ENCODE measurements at regions not wholly inside any gene's neighbourhood (a gene's known extent, or its start where the extent isn't known, plus 50 kb on each side); places are given as distances from the start of the nearest gene placed in this dataset.

DNA sequence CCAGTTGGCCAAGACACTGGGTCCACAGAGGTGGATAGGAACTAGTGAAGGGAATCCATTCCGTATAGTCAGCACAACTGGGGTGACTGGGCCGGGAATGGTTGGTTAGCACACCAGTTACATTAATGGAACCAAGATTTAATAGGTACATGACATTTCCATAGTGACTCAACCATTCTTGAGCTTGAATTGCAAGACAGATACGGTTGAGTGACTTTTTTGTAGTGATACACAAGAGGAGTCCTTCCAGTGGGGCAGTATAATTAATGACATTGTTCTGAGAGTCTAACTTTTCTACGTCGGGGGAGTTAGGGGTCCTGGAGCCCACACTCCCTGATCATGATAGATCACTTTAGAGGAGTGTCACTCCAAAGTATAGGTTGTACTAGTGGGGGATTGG is 211.6 kb upstream of the CXCL13 start:
- no peak overlapping the region for H3K4me3 ChIP-seq (ENCODE audit: low read length in 2 of 2)
- ATAC-seq (ENCODE audit: low FRiP score) (no peak), DNase-seq (no peak)
- H3K9me3 ChIP-seq (ENCODE audit: control insufficient read depth, low read length): no peaks in the 10 kb centered on the region
- no peaks in the 10 kb centered on the region for H3K4me1 ChIP-seq (ENCODE audit: control insufficient read depth in 1 of 2, insufficient read depth in 2 of 2, low read length in 2 of 2)
- intact Hi-C loops (cut with DNase I): no loop called here
- H3K27me3 ChIP-seq (ENCODE audit: control insufficient read depth in 1 of 2, insufficient read depth in 2 of 2, low read length in 1 of 2): no peaks in the 10 kb centered on the region
- WGBS, 2 donors: 75 to 83% methylated on average over 5 of the region's 5 CpGs
- H3K27ac ChIP-seq (ENCODE audit: low read depth in 1 of 2, low read length in 2 of 2): no peak overlapping the region
- H3K36me3 ChIP-seq (ENCODE audit: control insufficient read depth in 1 of 2, insufficient read depth in 2 of 2, low read length in 1 of 2): no peaks in the 10 kb centered on the region

DNA sequence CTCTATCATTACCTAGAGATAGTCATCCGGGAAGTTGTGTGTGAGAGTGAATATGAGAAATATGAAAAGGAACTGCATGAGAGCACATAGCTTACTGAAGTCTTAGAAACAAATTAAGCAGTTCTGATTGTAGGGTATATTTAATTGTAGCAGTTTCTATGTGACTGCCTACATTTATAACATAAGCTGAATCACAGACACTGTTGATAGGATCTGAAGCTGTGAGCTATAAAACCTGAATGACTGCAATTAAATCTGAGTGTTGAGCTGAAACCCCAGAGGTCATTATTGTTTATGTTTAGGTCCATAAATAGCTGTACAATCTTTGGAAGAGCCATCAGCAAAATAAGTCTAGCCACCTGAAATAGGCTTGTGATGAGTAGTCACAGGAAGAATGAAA is 210.1 kb upstream of the CXCL13 start:
- H3K27ac ChIP-seq (ENCODE audit: low read depth in 1 of 2, low read length in 2 of 2): no peak overlapping the region
- H3K36me3 ChIP-seq (ENCODE audit: control insufficient read depth in 1 of 2, insufficient read depth in 2 of 2, low read length in 1 of 2): no peaks in the 10 kb centered on the region
- H3K27me3 ChIP-seq (ENCODE audit: control insufficient read depth in 1 of 2, insufficient read depth in 2 of 2, low read length in 1 of 2): no peaks in the 10 kb centered on the region
- H3K4me1 ChIP-seq (ENCODE audit: control insufficient read depth in 1 of 2, insufficient read depth in 2 of 2, low read length in 2 of 2): no peaks in the 10 kb centered on the region
- no peak overlapping the region for H3K4me3 ChIP-seq (ENCODE audit: low read length in 2 of 2)
- ATAC-seq (ENCODE audit: low FRiP score) (no peak), DNase-seq (no peak)
- H3K9me3 ChIP-seq (ENCODE audit: control insufficient read depth, low read length): peaks cover 5% of the 10 kb centered on the region
- intact Hi-C loops (cut with DNase I): no loop called here
- 46 to 56% methylated on average over 1 of the region's 1 CpG for WGBS, 2 donors

DNA sequence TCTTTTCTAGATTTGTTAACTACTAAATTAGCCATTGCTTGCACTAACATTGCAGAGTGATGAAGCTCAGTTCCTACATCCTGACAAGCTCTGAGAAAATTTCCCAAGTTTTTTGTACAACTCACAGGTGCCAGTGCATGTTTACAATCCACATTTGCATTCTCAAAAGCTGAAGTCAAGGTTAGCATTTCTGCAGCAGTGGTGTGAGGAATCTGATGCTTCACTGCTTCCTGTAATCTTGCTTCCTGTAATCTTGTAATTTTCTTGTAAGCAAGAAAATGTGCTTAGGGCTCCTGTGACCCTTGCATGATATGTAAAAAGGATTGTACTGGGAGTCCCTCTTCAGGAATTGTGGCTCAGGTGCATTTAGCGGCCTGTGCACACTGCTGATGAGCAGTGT is 207.4 kb upstream of the CXCL13 start:
- Histone ChIP-seq H3K27ac (ENCODE audit: low read depth in 1 of 2, low read length in 2 of 2) (no peak overlapping the region), H3K9me3 (ENCODE audit: control insufficient read depth, low read length) (peaks cover 5% of the 10 kb centered on the region), H3K27me3 (ENCODE audit: control insufficient read depth in 1 of 2, insufficient read depth in 2 of 2, low read length in 1 of 2) (no peaks in the 10 kb centered on the region), H3K36me3 (ENCODE audit: control insufficient read depth in 1 of 2, insufficient read depth in 2 of 2, low read length in 1 of 2) (no peaks in the 10 kb centered on the region), H3K4me3 (ENCODE audit: low read length in 2 of 2) (no peak overlapping the region), H3K4me1 (ENCODE audit: control insufficient read depth in 1 of 2, insufficient read depth in 2 of 2, low read length in 2 of 2) (no peaks in the 10 kb centered on the region)
- ATAC-seq (ENCODE audit: low FRiP score) (no peak), DNase-seq (no peak)
- intact Hi-C loops (cut with DNase I): no loop called here
- 96 to 100% methylated on average over 1 of the region's 1 CpG for WGBS, 2 donors

DNA sequence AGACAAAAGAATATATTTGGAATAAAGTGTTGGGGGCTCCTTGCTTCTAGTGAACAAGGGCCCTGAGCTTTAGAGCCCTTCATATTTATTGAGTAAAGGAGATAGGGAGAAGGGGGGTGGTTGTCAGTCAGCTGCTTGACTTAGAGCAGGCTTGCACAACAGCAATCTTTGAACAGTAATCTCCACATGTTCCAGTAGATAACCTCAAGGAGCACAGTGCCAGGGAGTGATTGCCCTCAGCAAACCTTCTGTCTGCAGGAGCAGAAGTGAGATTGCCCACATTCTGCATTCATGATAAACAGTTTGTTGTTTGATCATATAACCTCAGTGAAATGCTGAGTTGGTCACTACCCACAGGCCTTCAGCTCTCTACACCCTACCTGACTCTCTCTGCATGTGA is 205.8 kb upstream of the CXCL13 start:
- no peak overlapping the region for H3K4me3 ChIP-seq (ENCODE audit: low read length in 2 of 2)
- DNase-seq (no peak), ATAC-seq (ENCODE audit: low FRiP score) (no peak)
- H3K4me1 ChIP-seq (ENCODE audit: control insufficient read depth in 1 of 2, insufficient read depth in 2 of 2, low read length in 2 of 2): no peaks in the 10 kb centered on the region
- no peak overlapping the region for H3K27ac ChIP-seq (ENCODE audit: low read depth in 1 of 2, low read length in 2 of 2)
- no peaks in the 10 kb centered on the region for H3K36me3 ChIP-seq (ENCODE audit: control insufficient read depth in 1 of 2, insufficient read depth in 2 of 2, low read length in 1 of 2)
- H3K27me3 ChIP-seq (ENCODE audit: control insufficient read depth in 1 of 2, insufficient read depth in 2 of 2, low read length in 1 of 2): no peaks in the 10 kb centered on the region
- intact Hi-C loops (cut with DNase I): no loop called here
- peaks cover 5% of the 10 kb centered on the region for H3K9me3 ChIP-seq (ENCODE audit: control insufficient read depth, low read length)

DNA sequence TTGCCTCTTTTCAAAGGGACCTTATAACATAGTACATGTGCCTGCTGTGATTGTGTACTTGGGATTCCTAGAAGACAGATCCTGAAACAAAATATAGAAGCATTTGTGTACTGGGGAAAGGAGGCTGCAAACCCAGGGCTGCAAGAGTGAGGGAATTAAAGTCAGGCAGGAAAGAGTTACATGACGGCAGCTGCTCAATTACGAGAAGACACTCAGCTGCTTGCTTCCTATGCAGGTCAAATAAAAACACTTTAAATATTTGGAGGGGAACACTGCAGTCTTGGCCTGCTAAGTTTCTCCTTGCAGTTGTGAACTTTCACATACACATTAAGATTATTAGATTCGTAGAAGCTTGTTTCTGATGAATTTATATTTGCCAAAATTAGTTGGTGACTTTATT is 191.9 kb upstream of the CXCL13 start:
- WGBS, 2 donors: 37 to 40% methylated on average over 3 of the region's 3 CpGs
- intact Hi-C loops (cut with DNase I): no loop called here
- no peaks in the 10 kb centered on the region for H3K36me3 ChIP-seq (ENCODE audit: control insufficient read depth in 1 of 2, insufficient read depth in 2 of 2, low read length in 1 of 2)
- H3K4me3 ChIP-seq (ENCODE audit: low read length in 2 of 2): no peak overlapping the region
- no peak overlapping the region for H3K27ac ChIP-seq (ENCODE audit: low read depth in 1 of 2, low read length in 2 of 2)
- H3K27me3 ChIP-seq (ENCODE audit: control insufficient read depth in 1 of 2, insufficient read depth in 2 of 2, low read length in 1 of 2): no peaks in the 10 kb centered on the region
- no peak for ATAC-seq (ENCODE audit: low FRiP score)
- no peaks in the 10 kb centered on the region for H3K9me3 ChIP-seq (ENCODE audit: control insufficient read depth, low read length)
- no peaks in the 10 kb centered on the region for H3K4me1 ChIP-seq (ENCODE audit: control insufficient read depth in 1 of 2, insufficient read depth in 2 of 2, low read length in 2 of 2)
- DNase-seq: no peak

DNA sequence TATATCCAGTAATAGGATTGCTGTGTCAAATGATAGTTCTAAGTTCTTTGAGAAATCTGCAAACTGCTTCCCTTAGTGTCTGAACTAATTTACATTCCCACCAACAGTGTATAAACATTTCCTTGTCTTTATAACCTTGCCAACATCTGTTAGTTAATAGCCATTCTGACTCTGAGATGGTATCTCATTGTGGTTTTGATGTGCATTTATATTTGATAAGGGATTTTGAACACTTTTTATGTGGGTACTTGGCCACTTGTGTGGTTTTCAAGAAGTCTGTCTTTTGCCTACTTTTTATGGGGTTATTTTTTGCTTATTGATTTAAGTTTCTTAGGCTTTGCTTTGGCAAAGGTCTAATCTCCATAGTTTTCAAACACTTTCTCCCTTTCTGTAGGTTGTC is 189.9 kb upstream of the CXCL13 start:
- Histone ChIP-seq H3K4me3 (ENCODE audit: low read length in 2 of 2) (no peak overlapping the region), H3K36me3 (ENCODE audit: control insufficient read depth in 1 of 2, insufficient read depth in 2 of 2, low read length in 1 of 2) (no peaks in the 10 kb centered on the region), H3K4me1 (ENCODE audit: control insufficient read depth in 1 of 2, insufficient read depth in 2 of 2, low read length in 2 of 2) (peaks cover 0 to 1% of the 10 kb centered on the region in 2 donors), H3K27me3 (ENCODE audit: control insufficient read depth in 1 of 2, insufficient read depth in 2 of 2, low read length in 1 of 2) (no peaks in the 10 kb centered on the region), H3K27ac (ENCODE audit: low read depth in 1 of 2, low read length in 2 of 2) (no peak overlapping the region), H3K9me3 (ENCODE audit: control insufficient read depth, low read length) (no peaks in the 10 kb centered on the region)
- ATAC-seq (ENCODE audit: low FRiP score): no peak
- intact Hi-C loops (cut with DNase I): no loop called here
- DNase-seq: no peak

DNA sequence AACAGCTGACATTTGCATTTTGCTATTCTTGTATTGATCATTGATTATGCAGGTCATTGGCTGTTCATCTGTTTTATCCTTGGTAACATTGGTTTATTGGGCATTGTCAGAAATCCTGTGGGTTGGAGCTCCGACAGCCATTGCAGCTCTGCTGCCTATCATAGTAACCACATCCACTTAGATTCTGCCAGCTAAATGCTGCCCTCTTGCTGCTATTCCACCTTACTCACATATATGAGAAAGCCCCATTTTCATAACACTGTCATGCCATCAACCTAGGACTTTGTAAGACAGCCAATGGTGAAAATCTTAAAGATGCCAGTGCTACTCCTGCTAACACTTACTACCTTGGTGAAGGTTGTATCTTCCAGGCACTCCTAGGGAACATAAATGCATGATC is 187.3 kb upstream of the CXCL13 start:
- Histone ChIP-seq H3K4me1 (ENCODE audit: control insufficient read depth in 1 of 2, insufficient read depth in 2 of 2, low read length in 2 of 2) (peaks cover 0 to 1% of the 10 kb centered on the region in 2 donors), H3K4me3 (ENCODE audit: low read length in 2 of 2) (no peak overlapping the region), H3K9me3 (ENCODE audit: control insufficient read depth, low read length) (no peaks in the 10 kb centered on the region), H3K27ac (ENCODE audit: low read depth in 1 of 2, low read length in 2 of 2) (no peak overlapping the region), H3K27me3 (ENCODE audit: control insufficient read depth in 1 of 2, insufficient read depth in 2 of 2, low read length in 1 of 2) (no peaks in the 10 kb centered on the region), H3K36me3 (ENCODE audit: control insufficient read depth in 1 of 2, insufficient read depth in 2 of 2, low read length in 1 of 2) (no peaks in the 10 kb centered on the region)
- 33 to 38% methylated on average over 1 of the region's 1 CpG for WGBS, 2 donors
- ATAC-seq (ENCODE audit: low FRiP score): no peak
- intact Hi-C loops (cut with DNase I): no loop called here
- DNase-seq: no peak

DNA sequence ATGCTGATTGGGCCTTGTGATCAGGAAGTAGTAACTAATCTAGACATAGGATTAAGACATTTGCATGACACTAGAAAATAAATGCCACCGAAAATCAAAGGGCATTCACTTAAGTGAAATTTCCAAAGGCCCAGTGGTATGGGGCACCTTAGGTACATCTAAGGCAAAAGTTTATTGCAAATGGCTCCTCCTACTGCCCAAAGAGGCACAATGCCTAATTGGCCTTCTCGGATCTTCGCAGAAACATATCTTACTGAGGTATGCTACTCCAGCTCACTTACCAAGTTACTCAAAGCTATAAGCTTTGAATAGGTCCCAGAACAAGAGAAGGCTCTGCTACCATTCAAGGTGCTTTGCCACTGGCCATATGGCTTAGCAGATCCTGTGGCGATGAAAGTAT is 174.8 kb upstream of the CXCL13 start:
- Histone ChIP-seq H3K27ac (ENCODE audit: low read depth in 1 of 2, low read length in 2 of 2) (no peak overlapping the region), H3K4me1 (ENCODE audit: control insufficient read depth in 1 of 2, insufficient read depth in 2 of 2, low read length in 2 of 2) (peaks cover 2 to 14% of the 10 kb centered on the region in 2 donors), H3K9me3 (ENCODE audit: control insufficient read depth, low read length) (no peaks in the 10 kb centered on the region), H3K4me3 (ENCODE audit: low read length in 2 of 2) (no peak overlapping the region), H3K36me3 (ENCODE audit: control insufficient read depth in 1 of 2, insufficient read depth in 2 of 2, low read length in 1 of 2) (no peaks in the 10 kb centered on the region), H3K27me3 (ENCODE audit: control insufficient read depth in 1 of 2, insufficient read depth in 2 of 2, low read length in 1 of 2) (no peaks in the 10 kb centered on the region)
- ATAC-seq (ENCODE audit: low FRiP score) (no peak), DNase-seq (no peak)
- 92 to 94% methylated on average over 4 of the region's 4 CpGs for WGBS, 2 donors
- intact Hi-C loops (cut with DNase I): loop anchor here (5.0 kb wide), 1 partner anchor 44 kb away; no protein-coding TSS in a partner anchor

DNA sequence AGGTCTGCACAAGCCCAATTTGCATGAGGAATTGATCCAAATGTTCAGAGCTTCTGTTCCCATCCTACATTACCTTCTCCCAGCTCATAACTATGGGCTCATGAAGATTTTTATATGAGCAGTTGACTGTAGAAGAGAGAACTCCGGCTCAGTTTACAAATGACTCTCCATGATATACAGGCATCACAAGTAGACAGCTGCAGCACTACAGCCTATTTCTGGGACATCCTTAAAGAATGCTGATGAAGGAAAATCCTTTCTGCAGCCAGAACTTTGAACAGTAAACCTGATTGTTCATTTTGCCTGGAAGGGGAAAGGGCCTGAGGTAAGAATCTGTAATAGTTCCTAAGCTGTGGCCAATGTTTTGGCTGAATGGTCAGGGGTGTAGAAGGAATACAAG is 174.1 kb upstream of the CXCL13 start:
- no peak overlapping the region for H3K4me3 ChIP-seq (ENCODE audit: low read length in 2 of 2)
- H3K9me3 ChIP-seq (ENCODE audit: control insufficient read depth, low read length): no peaks in the 10 kb centered on the region
- H3K4me1 ChIP-seq (ENCODE audit: control insufficient read depth in 1 of 2, insufficient read depth in 2 of 2, low read length in 2 of 2): peaks cover 2 to 14% of the 10 kb centered on the region in 2 donors
- H3K27ac ChIP-seq (ENCODE audit: low read depth in 1 of 2, low read length in 2 of 2): no peak overlapping the region
- no peaks in the 10 kb centered on the region for H3K27me3 ChIP-seq (ENCODE audit: control insufficient read depth in 1 of 2, insufficient read depth in 2 of 2, low read length in 1 of 2)
- intact Hi-C loops (cut with DNase I): loop anchor here (5.0 kb wide), 1 partner anchor 44 kb away; no protein-coding TSS in a partner anchor
- no peaks in the 10 kb centered on the region for H3K36me3 ChIP-seq (ENCODE audit: control insufficient read depth in 1 of 2, insufficient read depth in 2 of 2, low read length in 1 of 2)
- 90% methylated on average over 1 of the region's 1 CpG for WGBS, 2 donors
- no peak for DNase-seq
- no peak for ATAC-seq (ENCODE audit: low FRiP score)
